ENCODE measurements at regions not wholly inside any gene's neighbourhood (a gene's known extent, or its start where the extent isn't known, plus 50 kb on each side); places are given as distances from the start of the nearest gene placed in this dataset.

DNA sequence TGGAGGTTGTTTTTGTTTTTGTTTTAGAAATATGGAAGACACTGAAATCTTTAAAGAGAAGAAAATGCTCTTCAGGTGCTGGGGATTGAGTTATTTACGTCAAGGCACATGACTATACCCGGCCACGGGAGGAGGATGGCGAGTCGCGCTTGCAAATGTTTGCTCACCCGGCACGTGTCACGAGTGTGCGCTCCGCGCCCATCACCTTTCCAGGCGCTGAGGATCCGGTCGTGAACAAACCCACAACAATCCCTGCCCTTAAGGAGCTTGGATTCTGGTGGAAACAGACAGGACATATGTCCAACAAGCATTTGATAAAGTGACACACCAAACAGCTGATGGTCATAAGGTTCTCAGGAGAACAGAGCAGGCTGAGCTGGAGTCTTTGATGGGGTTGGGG lies 715.5 kb downstream of the BRD1 start:
- ChIA-PET POLR2A (no interaction called here), CTCF (no interaction called here)
- Mint-ChIP-seq H3K4me1 (no peaks in the 10 kb centered on the region), H3K36me3 (ENCODE audit: low read depth) (no peaks in the 10 kb centered on the region), H3K27ac (no peak overlapping the region), H3K4me3 (no peak overlapping the region), H3K9me3 (no peaks in the 10 kb centered on the region), H3K27me3 (no peaks in the 10 kb centered on the region)
- DNase-seq: no peak

DNA sequence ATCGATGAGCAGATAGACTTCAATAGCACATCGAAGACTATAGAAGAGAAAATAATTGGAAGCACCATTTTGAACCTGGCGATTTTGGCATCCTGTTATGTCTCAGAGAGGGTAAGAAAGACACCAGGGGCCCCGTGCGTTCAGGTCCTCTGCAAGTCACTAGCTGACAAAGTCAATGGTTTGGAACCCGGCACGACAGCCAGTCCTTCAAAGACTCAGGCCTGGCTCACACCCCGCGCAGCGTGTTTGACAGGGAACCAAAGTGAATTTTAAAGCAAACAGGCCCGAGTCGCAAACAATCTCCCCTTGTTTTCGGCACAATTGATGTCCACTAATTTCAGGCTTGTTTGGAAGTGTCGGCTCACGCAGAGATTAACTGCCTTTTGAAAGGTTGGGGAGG lies 716.6 kb downstream of the BRD1 start:
- ChIA-PET POLR2A (no interaction called here), CTCF (no interaction called here)
- Mint-ChIP-seq H3K4me3 (no peak overlapping the region), H3K36me3 (ENCODE audit: low read depth) (no peaks in the 10 kb centered on the region), H3K9me3 (no peaks in the 10 kb centered on the region), H3K27me3 (no peaks in the 10 kb centered on the region), H3K4me1 (no peaks in the 10 kb centered on the region), H3K27ac (no peak overlapping the region)
- DNase-seq: no peak

DNA sequence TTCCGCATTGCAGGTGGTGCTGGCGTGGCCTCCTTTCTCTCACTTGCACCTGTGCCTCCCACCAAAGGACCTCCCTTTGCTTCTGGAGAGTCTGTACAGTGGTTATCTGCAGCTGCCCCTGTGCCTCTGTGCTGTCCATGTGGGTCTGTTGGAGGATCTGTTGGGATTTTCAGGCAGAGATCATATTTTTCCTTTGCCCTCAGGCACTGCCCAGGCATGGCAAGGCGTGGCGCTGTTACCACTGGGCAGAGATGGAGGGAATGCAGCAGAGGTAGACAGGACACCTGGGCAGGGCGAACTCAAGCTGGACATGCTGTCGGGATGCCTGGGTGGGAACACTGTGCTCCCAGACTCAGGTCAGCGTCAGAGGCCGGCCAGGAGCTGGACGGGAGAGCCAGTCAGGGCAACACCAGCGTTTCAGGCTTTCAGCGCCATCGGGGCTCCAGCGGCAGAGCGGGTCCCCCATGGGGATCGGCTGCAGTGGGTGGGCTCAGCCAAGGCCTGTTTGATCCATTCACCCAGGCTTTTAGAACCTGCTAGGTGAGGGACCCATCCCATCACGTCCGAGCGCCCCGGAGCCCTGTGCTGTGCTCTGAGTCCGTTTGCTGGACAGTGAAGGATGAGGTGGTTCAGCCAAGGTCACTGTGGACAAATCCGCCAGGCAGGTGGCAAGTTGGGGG lies 718.9 kb downstream of the BRD1 start:
- POLR2A ChIA-PET: no interaction called here
- H3K4me3 Mint-ChIP-seq: no peak overlapping the region
- no peak overlapping the region for H3K27ac Mint-ChIP-seq
- peaks cover 3% of the 10 kb centered on the region for H3K27me3 Mint-ChIP-seq
- CTCF ChIA-PET: no interaction called here
- H3K4me1 Mint-ChIP-seq: no peaks in the 10 kb centered on the region
- H3K9me3 Mint-ChIP-seq: no peaks in the 10 kb centered on the region
- H3K36me3 Mint-ChIP-seq (ENCODE audit: low read depth): no peaks in the 10 kb centered on the region
- DNase-seq: no peak

DNA sequence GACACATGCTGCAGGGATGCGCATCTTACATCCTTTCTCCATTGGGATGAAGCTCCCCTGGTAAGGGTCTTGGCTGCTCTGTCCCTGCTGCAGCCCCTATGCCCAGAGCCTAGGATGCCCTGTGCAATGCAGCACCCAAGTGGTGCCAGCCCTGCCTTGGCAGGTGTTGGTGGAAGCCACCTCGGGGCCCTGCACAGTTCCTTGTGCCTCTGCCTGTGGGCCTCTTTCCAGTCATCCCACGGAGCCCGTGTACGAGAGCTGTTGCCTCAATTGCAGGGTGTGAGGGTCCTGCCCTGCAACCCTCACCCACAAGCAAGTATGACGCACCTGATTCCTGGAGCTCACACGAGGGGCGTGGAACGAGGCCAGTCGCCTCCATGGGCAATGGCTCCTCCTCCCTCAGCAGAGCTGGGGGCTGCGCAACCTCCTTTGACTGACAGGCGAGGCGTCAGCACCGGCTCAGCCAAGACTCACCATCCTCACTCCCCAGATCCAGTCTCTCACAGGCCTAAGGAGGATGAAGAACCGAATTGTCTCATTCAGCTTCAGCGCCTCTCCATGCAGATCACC lies 719.6 kb downstream of the BRD1 start:
- no peaks in the 10 kb centered on the region for H3K4me1 Mint-ChIP-seq
- H3K27me3 Mint-ChIP-seq: peaks cover 3% of the 10 kb centered on the region
- no peak overlapping the region for H3K27ac Mint-ChIP-seq
- no peaks in the 10 kb centered on the region for H3K9me3 Mint-ChIP-seq
- H3K4me3 Mint-ChIP-seq: no peak overlapping the region
- no peak for DNase-seq
- POLR2A ChIA-PET: no interaction called here
- CTCF ChIA-PET: no interaction called here
- H3K36me3 Mint-ChIP-seq (ENCODE audit: low read depth): no peaks in the 10 kb centered on the region

DNA sequence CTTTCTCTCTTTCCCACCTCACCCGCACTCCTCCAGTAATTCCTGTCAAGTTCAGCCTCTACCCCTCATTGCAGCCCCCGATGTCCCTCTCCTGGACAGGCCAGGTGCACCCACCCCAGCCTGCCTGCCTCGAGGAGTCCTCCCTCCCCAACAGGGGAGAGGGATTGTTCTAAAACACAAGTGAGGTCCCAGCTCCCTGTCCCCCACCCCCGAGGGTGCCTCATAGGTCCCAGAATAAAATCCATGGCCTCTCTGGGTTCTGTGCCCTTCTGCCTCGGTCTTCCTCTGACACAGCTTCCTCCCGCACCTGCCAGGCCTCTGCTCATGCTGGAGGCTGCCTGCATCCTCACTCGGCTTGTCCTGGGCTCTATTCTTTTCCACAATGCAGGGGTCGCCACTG lies 720.1 kb downstream of the BRD1 start:
- ChIA-PET CTCF (no interaction called here), POLR2A (no interaction called here)
- no peak for DNase-seq
- Mint-ChIP-seq H3K4me3 (no peak overlapping the region), H3K36me3 (ENCODE audit: low read depth) (no peaks in the 10 kb centered on the region), H3K27ac (no peak overlapping the region), H3K27me3 (peaks cover 3% of the 10 kb centered on the region), H3K9me3 (no peaks in the 10 kb centered on the region), H3K4me1 (no peaks in the 10 kb centered on the region)

DNA sequence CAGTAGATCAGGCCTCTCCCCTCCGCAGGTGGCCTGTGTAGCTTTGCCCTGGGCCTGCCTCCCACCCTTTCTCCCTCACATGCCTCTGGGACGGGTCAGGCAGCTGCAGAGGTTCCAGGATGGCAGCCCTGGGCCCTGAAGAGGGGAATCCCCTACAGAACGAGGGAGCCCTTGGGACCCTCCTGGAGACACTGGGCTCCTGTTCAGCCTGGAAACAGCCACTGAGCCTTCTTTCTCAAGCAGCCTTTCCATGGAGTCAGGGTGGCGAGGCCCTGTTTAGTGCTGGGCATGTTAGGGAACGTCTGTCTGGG lies 720.9 kb downstream of the BRD1 start:
- POLR2A ChIA-PET: no interaction called here
- no peak overlapping the region for H3K27ac Mint-ChIP-seq
- no peak for DNase-seq
- H3K4me3 Mint-ChIP-seq: no peak overlapping the region
- no peaks in the 10 kb centered on the region for H3K9me3 Mint-ChIP-seq
- no peaks in the 10 kb centered on the region for H3K36me3 Mint-ChIP-seq (ENCODE audit: low read depth)
- CTCF ChIA-PET: no interaction called here
- H3K27me3 Mint-ChIP-seq: peaks cover 3% of the 10 kb centered on the region
- H3K4me1 Mint-ChIP-seq: no peaks in the 10 kb centered on the region

DNA sequence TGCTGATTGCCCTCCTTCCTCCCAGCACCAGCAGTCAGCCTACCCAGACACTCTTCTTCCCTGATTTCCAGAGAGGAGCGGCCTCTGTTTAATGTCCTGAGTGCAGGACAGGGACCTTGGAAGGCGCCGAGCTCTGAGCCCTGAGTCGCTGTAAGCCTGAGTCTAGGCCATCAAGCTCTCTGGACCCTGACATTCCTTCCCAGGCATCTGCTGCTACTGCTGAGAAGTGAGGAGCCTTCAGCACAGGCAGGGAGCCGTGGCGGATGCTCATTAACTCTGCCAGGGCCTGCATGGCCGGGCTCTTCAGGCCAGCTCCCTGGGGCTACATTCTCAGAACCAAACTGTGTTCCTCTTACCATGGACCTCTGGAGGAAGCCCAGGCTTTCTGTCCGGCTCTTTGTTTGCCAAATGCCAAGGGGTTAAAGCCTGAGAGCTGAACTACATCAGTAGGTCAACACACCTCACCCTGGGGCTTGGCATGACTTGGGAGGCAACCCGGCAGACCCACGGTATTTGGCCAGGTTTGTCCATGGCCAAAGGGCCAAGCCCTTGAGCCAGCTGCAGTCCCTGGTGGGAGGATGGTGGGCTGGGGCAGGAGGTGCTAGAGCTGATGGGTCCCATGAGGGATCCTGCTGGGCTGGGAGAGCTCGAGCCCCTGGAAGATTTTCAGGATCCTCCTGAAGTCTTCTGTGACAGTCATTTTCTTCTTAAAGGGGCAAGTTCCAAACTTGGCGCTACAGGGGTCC lies 721.4 kb downstream of the BRD1 start:
- no peak for DNase-seq
- no peaks in the 10 kb centered on the region for H3K4me1 Mint-ChIP-seq
- no peak overlapping the region for H3K27ac Mint-ChIP-seq
- peaks cover 3% of the 10 kb centered on the region for H3K27me3 Mint-ChIP-seq
- H3K36me3 Mint-ChIP-seq (ENCODE audit: low read depth): no peaks in the 10 kb centered on the region
- POLR2A ChIA-PET: no interaction called here
- H3K9me3 Mint-ChIP-seq: no peaks in the 10 kb centered on the region
- H3K4me3 Mint-ChIP-seq: no peak overlapping the region
- CTCF ChIA-PET: no interaction called here

DNA sequence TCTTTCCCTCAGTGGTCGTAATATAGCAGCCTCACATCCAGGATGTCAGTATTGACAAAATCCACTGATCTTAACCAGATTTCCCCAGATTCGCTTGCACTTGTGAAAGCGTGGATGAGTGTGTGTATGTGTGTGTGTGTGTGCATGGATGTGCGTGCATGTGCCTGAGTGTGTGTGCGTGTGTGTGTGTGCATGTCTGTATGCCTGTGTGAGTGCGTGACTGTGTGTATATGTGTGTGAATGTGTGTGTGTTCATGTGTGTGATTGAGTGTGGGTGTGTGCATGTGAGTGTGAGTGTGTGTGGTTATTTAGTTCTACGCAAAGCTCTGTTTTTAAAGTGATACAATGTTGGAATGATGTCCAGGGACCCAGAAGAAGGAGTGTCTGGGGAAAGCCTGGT lies 723.2 kb downstream of the BRD1 start:
- H3K4me3 Mint-ChIP-seq: no peak overlapping the region
- H3K4me1 Mint-ChIP-seq: no peaks in the 10 kb centered on the region
- no peaks in the 10 kb centered on the region for H3K9me3 Mint-ChIP-seq
- ChIA-PET POLR2A (no interaction called here), CTCF (no interaction called here)
- no peak overlapping the region for H3K27ac Mint-ChIP-seq
- H3K27me3 Mint-ChIP-seq: peaks cover 3% of the 10 kb centered on the region
- no peaks in the 10 kb centered on the region for H3K36me3 Mint-ChIP-seq (ENCODE audit: low read depth)
- DNase-seq: no peak

DNA sequence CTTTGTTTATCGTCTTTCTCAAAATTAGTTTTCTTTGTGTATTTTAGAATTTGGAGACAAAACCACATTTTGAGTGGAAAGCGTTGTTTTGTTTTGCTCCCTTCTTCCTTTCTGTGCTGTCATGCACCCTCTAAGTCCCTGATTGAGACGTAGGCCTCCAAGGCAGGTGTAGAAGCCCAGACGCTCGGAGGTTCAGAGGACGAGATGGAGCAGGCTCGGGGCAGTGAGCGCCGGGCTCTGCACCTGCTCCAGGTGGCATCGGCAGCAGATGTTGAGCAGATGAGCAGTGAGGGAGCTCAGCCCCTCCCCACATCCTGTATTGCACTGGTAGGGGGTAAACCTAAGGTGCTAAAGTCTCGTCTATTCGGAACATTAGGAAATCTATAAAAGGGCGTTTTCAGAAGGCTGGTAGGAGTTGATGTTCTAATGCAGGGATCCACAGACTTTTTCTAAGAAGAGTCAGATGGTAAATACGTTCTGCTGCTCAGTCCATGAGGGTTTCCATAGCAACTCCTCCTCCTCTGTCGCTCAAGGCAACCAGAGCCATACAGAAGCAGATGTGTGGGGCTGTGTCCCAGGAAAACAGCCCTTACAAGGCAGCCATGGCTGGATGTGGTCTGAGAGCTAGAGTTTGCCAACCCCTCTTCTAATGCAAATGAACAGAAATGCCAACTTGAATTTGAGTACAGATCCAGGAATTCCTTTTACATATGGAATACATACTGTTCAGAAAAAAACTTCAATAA lies 724.2 kb downstream of the BRD1 start:
- POLR2A ChIA-PET: no interaction called here
- no peaks in the 10 kb centered on the region for H3K9me3 Mint-ChIP-seq
- no peak for DNase-seq
- peaks cover 3% of the 10 kb centered on the region for H3K27me3 Mint-ChIP-seq
- no peak overlapping the region for H3K4me3 Mint-ChIP-seq
- CTCF ChIA-PET: no interaction called here
- no peak overlapping the region for H3K27ac Mint-ChIP-seq
- no peaks in the 10 kb centered on the region for H3K36me3 Mint-ChIP-seq (ENCODE audit: low read depth)
- no peaks in the 10 kb centered on the region for H3K4me1 Mint-ChIP-seq

DNA sequence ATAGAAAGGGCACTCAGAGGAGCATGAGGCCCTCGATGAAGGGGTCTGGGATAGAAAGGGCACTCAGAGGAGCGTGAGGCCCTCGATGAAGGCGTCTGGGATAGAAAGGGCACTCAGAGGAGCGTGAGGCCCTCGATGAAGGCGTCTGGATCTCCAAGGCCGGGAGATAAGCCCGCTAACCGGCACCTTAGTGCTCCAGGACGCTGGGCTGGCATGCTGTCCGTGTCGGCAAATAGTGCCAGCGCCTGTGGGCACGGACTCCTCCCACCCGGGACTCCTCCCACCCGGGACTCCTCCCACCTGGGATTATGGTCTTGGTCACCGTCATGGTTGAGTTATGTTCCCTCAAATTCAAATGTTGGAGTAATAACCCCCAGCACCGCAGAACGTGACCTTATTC lies 725.3 kb downstream of the BRD1 start:
- ChIA-PET POLR2A (no interaction called here), CTCF (no interaction called here)
- Mint-ChIP-seq H3K27me3 (peaks cover 3% of the 10 kb centered on the region), H3K4me1 (no peaks in the 10 kb centered on the region), H3K4me3 (no peak overlapping the region), H3K36me3 (ENCODE audit: low read depth) (no peaks in the 10 kb centered on the region), H3K27ac (no peak overlapping the region), H3K9me3 (no peaks in the 10 kb centered on the region)
- no peak for DNase-seq

DNA sequence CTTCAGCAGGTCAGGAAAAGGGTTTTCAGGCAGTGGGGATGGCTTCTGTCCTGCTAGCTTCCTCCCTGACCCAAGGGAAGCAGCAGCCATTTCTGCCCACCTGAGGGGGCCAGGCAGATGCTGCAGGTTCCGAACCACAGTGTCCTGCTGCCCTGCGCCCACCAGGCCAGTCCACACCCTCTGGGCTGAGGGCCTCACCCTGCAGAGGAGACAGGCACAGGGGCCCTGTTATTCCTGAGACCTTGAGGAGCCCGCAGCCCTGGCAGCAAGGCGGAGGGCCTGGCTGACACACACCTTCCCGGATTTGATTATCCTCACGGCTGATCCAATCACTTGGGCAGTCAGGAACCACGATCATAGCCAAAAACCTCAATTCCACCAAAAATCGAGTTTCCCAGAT lies 725.8 kb downstream of the BRD1 start:
- ChIA-PET CTCF (no interaction called here), POLR2A (no interaction called here)
- Mint-ChIP-seq H3K9me3 (no peaks in the 10 kb centered on the region), H3K27ac (no peak overlapping the region), H3K36me3 (ENCODE audit: low read depth) (no peaks in the 10 kb centered on the region), H3K4me1 (no peaks in the 10 kb centered on the region), H3K27me3 (peaks cover 3% of the 10 kb centered on the region), H3K4me3 (no peak overlapping the region)
- no peak for DNase-seq

DNA sequence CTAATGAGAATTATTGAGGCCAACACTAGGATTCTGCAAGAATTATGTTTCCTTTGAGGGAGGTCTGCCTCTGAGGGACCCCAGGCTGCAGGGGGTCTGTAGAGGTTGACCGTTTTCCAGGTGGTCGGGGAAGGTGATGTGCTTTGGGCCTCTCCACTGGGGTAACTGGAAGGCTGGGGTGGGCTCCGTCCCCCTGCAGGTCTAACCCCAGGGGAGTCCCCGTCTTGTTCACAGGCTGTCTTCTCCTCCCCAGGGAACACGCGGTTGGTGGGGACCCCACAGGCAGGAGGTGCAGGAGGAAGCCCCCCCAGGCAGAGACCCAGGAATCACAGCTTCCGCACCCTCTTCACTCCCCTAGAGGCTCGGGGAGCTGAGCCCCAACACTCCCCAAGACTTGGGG lies 726.4 kb downstream of the BRD1 start:
- CTCF ChIA-PET: no interaction called here
- H3K9me3 Mint-ChIP-seq: no peaks in the 10 kb centered on the region
- H3K27ac Mint-ChIP-seq: no peak overlapping the region
- H3K4me3 Mint-ChIP-seq: no peak overlapping the region
- H3K27me3 Mint-ChIP-seq: peaks cover 3% of the 10 kb centered on the region
- H3K36me3 Mint-ChIP-seq (ENCODE audit: low read depth): no peaks in the 10 kb centered on the region
- POLR2A ChIA-PET: no interaction called here
- no peak for DNase-seq
- H3K4me1 Mint-ChIP-seq: no peaks in the 10 kb centered on the region

DNA sequence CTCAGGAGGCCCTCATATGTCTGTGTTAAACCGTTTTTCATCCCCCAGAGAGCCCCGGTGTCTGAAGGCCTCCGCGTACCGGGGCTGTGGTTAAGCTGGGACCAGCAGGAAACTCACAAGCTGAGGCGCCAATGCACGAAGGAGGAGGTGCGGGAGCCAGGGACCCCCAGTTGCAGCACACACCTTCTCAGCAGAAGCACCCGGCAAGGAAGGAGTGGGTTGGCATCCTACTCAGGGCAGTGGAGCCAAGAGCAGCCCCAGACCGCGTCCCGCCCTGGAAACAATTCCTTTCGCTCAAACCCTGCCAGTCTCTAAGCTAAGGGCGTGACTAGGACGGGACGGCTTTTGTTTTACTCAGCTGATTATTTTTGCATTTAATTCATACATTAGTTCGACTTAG lies 726.9 kb downstream of the BRD1 start:
- Mint-ChIP-seq H3K27ac (no peak overlapping the region), H3K9me3 (no peaks in the 10 kb centered on the region), H3K27me3 (peaks cover 3% of the 10 kb centered on the region), H3K4me1 (no peaks in the 10 kb centered on the region), H3K36me3 (ENCODE audit: low read depth) (no peaks in the 10 kb centered on the region), H3K4me3 (no peak overlapping the region)
- DNase-seq: no peak
- ChIA-PET POLR2A (no interaction called here), CTCF (no interaction called here)

DNA sequence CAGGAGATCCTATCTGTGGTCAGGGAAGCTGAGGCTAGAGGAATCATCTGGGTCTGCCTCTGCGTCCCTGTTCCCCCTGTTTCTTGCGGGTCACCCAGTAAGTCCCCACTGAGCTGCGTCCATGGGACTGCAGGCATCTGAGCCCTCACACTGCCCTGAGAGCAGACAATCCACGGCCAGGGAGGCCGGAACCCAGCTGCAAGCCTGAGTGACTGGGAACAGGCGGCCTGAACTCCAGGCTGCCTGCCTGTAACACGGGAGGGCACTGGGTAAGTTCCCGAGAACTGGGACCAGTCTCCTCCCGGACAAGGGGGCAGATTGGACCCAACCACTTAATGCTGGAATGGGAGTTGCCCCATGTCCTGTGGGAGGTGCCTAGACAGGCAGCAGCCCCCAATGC lies 727.4 kb downstream of the BRD1 start:
- Mint-ChIP-seq H3K9me3 (no peaks in the 10 kb centered on the region), H3K4me1 (no peaks in the 10 kb centered on the region), H3K27ac (no peak overlapping the region), H3K27me3 (peaks cover 3% of the 10 kb centered on the region), H3K36me3 (ENCODE audit: low read depth) (no peaks in the 10 kb centered on the region), H3K4me3 (no peak overlapping the region)
- no peak for DNase-seq
- ChIA-PET POLR2A (no interaction called here), CTCF (no interaction called here)

Measured in activated CD4-positive, alpha-beta T cell treated with anti-CD3 and anti-CD28 coated beads, Interleukin-2, amount 10 ng/mL, durations not matched to agents 7 days and 5 days (primary cell).